Islet of Langerhans (tissue), 1 donor: ENCODE measurements at regions not wholly inside any gene's neighbourhood (a gene's known extent, or its start where the extent isn't known, plus 50 kb on each side); places are given as distances from the start of the nearest gene placed in this dataset.
"Not testable (repeated sequence)": the region's sequence is repeated elsewhere in the genome, so short reads cannot be mapped to it uniquely, and the experiment has no call there.

Experiments used
- FAIRE-seq: peaks from one replicate; lab custom pipeline; 2011; peaks lifted over from hg19 to GRCh38; lab: Jason Lieb, UNC

DNA sequence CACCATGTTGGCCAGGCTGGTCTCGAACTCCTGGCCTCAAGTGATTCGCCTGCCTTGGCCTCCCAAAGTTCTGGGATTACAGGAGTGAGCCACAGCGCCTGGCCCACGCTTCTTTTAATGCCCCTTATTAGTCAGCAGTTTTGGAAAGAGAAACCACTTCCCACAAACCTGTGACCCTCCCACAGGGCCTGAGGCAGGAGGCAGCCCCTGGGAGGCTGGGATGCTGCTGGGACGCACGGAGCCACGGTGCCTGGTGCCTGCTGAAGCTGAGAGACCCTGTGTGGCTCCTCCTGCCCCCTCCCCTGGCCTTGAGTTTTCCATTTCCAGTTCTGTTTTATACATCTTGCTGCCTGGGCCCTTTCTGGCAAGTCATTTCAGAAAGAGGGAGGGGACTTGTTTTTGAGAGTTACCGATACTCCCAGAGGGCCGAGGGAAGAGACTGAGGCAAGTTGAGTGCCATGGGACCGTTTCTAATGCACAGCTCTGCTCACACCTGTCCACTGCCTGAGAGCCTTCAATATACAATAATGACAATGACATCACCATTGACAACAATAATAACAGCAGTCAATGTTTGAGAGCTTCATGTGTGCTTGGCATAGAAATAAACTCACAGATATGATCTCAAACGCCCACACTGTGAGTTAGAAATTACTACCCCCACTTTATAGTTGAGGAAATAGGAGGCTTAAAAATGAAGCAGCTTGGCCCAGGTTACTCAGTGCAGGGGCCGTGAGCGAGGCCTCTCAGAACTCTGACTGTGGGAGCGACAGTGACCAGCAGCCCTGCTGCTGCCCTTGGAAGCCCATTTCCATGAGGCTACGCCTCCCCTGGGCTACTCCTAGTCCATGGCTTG is 78.1 kb upstream of the YWHAQ start:
- FAIRE-seq: no peak

DNA sequence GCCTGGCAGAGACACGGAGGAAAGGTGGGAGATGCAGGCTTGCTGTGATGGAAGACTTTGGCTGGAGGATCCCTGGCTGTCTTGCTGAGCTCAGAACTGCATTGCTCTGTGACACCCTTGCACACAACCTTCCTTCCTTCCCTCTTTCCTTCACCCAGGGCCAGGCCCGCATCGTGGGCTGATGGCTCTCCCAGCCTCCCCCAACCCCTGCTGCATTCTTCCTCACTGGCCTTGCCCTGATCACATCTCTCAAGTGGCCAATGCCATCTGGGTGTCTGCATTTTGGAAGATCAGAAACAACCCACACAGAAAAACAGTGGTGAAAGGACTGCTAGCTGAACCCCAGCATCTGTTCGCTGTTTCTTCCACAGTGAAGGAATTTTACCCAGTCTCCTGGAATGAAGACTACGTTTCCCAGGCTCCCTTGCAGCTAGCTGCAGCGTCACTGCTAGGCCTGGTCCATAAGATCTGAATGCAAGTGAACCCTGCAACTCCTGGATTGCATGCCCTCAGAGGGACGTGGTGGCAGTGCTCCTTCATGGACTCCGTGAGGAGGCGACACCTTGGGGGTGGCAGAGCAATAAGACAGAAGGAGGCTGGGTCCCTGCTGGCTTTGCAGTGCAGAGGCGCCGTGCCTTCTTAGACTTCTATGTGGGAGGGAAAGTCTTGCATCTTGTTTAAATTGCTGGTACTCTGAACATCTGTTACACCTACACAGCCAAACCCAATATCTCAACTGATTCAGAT is 78.9 kb upstream of the YWHAQ start:
- no peak for FAIRE-seq

DNA sequence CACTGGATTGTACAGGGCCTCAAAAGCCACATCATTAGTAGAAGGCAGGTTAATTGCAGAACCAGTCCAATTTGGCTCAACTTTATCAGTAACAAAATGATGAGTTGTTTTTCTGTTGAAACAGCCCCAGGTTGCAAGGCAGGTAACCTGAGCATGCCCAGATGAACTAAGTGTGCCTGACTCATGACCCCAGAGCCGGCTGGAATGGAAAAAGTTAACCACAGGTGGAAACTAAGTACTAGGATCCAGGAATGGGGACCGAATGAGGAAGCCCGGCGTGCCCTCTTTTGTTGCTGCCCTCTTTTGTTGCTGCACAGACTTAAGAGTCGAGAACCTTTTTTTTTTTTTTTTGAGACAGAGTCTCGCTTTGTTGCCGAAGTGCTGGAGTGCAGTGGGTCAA is 79.5 kb upstream of the YWHAQ start:
- no peak for FAIRE-seq

DNA sequence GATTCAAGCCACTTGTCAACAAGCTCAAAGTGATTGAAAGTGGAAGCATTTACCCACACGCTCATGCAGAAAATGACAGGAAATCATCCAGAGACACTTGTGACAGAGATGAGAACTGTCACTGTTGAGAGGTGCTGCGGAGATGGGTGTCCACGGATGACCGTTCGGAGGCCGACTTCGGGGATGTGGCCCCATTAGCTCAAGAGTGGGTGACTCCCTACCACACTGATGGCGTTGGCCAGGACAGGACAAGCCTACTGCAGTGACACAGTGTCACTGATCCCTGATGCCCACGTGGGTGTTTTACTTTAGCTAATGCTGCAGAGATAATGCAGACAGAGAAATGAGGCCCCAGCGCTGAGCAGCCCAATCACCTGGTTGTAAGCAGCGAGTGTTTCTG is 81.5 kb upstream of the YWHAQ start:
- FAIRE-seq: no peak

DNA sequence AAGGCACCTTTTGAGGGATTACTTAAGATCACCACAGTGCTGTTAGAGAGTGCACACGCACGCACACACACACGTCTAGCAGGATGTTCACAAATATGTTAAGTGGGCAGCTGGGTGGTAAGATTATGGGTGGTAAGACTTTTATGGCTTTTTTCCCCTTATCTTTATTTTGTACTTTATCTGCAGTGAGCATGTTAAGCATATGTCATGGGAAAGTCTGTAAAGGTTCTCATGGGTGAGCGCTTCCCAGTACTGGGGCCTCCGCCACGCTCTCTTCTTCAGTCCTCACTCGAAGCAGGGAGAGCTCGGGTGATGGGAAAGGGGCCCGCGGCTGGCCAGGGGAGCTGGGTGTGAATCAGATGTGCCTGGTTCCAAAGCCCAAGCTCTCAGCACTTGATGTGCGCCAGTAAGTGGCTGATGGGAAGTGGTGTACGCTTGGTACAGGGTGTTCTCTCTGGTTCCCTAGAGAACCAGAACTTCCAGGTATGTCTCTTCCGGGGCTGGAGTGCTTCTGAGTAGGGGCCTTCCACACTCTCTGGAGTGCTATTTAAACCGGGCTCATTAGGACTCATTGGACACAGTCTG is 83.9 kb upstream of the YWHAQ start:
- no peak for FAIRE-seq

DNA sequence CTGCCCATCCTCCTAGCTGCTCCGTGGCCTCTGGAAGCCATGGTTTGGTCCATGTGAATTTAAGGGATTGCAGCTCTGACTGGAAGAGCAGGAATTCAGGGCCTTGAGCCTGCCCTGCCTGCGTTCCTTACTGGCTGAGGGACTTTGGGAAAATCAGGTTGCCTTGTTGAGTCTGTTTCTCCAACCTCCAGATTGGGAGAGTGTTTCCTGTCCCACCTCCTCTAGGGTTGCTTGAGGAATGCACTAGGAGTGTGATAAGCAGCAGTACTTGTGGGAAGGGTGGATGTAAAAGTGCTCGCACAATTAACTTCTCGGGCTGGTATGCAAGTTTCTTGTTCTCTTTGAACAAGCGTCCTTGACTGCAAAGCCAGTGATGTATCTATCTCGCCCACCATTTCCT is 84.4 kb upstream of the YWHAQ start:
- FAIRE-seq: no peak

DNA sequence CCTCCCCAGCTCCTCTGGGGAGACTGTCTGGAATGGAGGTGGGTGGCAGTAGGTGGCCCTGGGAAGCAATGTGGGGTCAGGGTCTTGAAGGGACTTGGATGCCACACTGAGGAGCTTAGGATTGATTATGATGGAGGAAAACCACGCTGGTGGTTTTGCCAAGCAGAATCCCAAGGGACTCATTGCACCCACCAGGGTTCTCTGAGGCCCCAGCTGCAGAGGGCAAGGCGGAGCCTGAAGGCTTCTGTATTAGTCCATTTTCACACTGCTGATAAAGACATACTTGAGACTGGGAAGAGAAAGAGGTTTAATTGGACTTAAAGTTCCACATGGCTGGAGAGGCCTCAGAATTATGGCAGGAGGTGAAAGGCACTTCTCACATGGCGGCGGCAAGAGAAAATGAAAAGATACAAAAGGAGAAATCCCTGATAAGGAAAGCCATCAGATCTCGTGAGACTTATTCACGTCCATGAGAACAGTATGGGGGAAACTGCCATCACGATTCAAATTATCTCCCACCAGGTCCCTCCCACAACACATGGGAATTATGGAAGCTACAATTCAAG is 87.2 kb upstream of the YWHAQ start:
- FAIRE-seq: no peak

DNA sequence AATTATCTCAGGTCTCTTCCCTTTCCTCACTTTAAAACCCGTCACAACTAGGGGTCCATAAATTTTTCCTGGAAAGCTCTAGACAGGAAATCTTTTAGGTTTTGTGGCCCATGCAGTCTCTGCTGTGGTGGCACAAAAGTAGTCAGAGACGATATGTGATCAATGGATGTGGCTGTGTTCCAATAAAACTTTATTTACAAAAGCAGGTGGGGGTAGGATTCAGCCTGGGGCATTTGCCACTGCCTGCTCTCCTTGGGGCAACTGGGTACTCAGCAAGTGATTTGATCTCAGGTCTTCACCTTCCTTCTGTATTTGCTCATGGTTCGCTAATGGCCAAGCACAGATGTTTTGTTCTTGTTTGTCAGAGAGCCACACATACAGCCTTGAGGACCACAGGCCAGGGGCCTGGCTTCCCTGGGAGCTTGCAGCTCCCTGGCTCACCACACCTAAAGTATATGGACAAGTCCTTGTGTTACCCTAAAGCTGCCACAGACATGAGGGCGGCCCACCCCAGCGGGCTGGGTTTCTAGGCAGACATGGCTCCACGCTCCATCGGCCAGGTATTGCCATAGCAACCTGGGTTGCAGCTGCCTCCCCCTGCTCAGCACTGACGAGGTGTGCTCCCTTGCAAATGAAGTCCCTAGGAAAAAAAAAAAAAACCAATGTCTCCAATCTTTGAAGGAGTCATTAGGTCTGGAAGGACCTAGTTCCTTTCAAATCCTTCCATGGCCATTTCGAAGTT is 89.7 kb upstream of the YWHAQ start:
- no peak for FAIRE-seq

DNA sequence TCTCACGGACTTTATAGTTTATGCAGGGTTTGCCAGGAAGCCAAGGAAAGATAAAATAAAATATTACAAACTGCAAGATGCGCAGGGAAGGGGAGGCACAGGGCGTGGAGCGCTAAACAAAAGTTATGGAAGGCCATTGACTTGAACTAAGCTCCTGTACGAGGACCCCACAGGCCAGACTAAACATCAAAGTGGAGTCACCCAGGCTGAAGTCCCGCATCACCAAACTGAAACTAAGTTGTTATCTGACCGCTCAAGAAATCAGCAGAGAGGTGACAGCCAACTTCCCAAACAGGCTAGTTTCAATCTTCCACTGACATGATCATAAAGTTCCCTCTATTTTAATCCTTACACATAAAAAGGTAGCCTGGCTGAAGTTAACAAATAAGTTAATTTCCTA is 90.5 kb upstream of the YWHAQ start:
- FAIRE-seq: no peak

DNA sequence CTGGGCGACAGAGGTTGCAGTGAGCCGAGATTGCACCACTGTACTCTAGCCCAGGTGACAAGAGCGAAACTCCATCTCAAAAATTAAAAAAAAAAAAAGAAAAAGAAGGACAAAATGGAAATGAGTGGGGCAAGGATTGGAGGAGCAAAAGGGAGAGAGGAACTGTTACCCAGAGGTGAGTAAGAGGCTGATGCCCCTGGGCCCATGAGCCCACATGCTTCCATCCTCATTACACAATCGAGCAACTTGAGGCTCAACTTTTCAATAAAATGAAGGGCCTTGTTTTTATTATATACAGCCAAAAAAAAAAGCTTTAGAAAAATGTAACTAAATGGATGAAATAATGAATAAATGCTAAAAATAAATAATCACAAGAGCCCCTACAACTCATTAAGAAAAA is 91.7 kb upstream of the YWHAQ start:
- FAIRE-seq: no peak

DNA sequence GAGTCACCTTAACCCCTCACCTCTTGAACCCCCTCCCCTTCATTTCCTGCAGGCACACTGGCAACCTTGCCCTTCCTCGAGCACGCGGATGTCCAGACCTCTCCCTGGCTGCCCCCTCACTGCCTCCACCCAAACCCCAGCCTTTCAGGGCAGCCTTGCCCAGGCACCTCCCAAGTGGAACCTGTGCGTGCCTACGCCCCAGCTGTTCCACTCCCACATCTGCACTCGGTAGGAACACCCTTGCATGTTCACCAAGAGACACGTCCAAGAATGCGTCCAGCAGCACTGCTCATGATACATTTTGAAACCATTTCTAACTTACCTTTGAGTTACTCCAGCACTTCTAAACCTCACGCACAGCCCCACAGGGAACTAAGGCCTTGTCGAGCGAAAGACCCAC is 93.8 kb upstream of the YWHAQ start:
- no peak for FAIRE-seq

DNA sequence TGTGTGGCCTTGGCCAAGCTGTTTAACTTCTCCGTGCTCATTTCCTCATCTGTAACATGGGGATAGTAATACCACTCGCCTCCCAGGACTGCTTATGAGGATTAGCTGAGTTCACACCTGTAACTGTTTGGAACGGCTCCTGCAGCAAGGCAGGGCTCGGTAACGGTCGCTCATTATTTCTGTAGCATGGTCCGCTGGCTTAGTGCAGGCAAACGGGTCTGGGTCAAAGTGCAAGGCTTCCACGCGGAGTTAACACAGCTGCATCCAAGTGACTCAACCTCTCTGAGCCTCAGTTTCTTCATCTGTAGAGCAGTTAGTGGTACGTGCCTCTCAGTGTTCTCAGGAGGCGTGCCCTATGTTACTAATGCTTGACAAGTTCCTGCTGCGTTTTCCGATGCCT is 94.3 kb upstream of the YWHAQ start:
- no peak for FAIRE-seq

DNA sequence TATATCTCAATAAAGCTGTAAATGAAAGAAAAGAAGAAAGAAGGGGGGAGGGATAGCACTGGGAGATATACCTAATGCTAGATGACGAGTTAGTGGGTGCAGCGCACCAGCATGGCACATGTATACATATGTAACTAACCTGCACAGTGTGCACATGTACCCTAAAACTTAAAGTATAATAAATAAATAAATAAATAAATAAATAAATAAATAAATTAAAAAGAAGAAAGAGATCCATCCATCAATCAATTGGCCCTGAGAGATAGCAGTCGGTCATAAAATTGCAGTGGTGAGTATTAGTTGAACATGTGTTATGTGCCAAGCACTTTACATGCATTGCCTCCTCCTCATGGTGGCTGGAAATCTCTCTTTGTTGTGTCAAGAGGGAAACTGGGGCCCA is 95.2 kb upstream of the YWHAQ start:
- FAIRE-seq: not testable (repeated sequence)

DNA sequence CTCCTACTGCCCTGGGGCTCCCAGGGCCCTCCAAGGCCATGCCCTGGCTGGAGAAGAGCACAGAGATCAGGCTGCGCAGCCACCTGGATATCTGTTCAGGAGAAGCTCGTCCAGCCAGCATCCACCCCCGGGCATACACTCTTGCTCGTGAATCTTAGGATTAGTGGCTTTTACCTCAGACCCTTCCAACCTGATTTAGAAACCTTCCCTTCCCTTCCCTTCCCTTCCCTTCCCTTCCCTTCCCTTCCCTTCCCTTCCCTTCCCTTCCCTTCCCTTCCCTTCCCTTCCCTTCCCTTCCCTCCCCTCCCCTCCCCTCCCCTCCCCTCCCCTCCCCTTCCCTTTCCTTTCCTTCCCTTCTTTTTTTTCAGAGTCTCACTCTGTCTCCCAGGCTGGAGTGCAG is 99.7 kb upstream of the YWHAQ start:
- not testable (repeated sequence) for FAIRE-seq

DNA sequence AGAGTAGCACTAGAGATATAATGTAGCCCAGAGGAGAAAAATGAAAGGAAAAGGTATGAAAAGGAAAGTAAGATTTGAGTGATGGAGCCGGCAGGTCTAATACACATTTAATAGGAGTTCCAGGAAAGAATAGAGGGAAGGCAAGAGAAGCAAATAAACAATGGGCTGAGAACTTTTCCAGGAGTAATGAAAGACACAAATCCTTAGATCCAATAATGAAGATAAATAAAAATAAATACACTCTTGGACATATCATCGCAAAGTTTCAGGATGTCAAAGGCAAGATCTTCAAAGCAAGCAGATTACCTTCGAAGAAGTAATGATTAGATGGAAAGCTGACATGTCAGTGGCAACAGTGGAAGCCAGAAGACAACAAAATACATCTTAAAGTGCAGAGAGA is 102.0 kb upstream of the YWHAQ start:
- no peak for FAIRE-seq

DNA sequence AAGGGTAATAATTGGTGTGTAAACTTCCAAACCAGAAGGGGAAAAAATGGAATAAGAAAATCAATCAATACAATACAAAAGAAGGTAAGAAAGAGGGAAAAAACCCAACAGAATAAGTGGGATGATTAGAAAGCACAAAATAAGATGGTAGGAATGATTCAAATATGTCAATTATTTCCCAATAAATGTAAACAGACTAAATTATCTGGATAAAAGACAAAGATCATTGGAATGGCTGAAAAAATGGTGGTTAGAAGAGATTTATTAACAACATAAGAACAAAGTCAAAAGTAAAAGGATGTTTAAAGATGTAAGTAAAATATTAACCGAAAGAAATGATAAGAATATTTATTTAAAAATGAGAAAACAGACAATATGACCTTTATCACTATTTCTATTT is 103.5 kb upstream of the YWHAQ start:
- no peak for FAIRE-seq

DNA sequence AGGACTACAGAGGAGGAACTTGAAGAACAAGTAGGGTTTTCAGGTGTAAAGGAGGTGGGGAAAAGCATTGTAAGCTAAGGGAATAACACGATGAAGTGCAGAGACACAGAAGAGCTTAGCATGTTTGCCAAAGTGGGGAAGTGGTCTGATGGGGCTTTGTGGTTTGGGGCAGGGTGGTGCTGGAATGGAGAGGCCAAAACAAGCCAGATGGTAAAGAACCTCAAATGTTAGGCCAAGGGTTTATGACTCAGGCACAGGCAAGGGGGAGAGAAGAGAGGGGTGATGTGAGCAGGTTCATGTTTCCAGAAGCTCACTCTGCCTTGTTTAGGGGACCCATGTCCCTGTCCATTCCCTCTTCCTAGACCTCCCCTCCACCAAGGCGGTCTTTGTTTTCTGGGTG is 104.5 kb upstream of the YWHAQ start:
- no peak for FAIRE-seq

DNA sequence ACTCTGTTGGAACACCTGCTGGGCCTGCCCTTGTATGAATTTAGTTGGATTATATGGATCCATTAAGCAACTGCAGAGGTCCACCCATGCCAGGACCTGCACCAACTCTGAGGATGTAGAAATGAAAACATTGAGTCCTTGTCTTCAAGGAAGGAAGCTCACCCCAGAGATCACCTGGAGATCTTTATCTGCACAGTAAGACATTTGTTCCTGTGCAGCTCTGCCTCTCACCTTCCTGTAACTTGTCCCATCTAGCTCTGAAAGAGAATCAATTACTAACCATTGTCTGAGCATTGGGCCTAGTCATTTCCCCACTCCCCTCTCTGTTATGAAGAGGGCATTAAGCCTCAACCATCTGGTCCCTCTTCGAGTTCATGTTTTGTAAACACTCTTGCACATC is 105.2 kb upstream of the YWHAQ start:
- no peak for FAIRE-seq

DNA sequence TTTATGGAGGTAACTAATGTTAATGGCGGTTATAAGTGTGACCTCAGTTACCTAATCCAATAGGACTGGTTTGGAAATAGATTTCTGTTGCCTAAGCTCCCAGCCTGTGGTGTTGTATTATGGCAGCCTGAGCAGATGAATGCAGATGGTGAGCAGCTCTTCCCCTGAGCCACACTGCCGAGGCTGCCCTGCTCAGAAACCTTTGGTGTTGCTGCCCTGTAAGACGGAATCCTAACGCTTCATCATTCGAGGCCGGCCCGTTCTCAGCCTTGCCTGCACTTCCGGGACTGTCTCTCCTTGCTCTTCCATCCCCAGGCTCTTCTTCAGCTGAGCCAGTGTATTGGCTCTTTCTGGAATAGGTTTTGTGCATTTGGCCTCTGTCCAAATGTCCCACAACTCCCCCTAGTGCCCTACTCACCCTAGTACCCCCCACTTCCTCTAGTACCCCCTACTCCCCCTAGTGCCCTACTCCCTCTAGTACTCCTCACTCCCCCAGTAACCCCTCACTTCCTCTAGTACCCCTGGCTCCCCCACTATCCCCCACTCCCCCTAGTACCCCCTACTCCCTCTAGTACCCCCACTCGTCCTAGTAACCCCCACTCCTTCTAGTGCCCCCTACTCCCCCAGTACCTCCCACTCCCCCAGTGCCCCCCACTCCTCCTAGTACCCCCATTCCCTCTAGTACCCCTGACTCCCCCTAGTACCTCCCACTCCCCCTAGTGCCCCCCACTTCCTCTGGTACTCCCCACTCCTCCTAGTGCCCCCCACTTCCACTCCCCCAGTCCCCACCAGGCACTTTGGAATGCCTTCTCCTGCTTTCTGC is 106.0 kb upstream of the TAF1B start:
- no peak for FAIRE-seq

DNA sequence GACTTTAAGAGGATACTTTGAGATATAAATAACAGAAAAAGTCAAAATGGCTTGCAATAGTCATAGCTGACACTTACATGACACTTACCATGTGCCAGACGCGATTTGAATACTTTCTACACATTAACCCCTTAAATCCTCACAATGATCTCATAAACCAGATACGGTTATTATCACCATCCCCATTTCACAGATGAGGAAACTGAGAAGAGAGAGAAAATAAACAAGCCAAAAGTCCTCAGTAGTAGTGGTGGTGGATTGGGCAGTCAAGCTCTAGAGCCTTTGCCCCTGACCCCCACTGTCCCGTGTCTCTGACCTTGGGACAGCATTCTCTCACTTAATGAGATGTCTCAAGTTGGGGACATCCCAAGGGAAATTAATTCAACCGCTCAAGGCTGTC is 105.2 kb upstream of the TAF1B start:
- FAIRE-seq: no peak
